K562 (cell line): ENCODE measurements at regions not wholly inside any gene's neighbourhood (a gene's known extent, or its start where the extent isn't known, plus 50 kb on each side); places are given as distances from the start of the nearest gene placed in this dataset.

Experiments used
- AFF1 ChIP-seq, 2 experiments: fragments of 450-650 bp; IDR thresholded peaks; 2 replicates each; pipeline ENCODE4 v1.6.1; 2018; ENCODE audit warnings: mild to moderate bottlenecking in 2 of 2, low read depth in 1 of 2; ENCODE audit not compliant: partially characterized antibody in 2 of 2
- TF ChIP-seq, protein P1 (sequence below): fragments of 450-650 bp; IDR thresholded peaks from 2 replicates; pipeline ENCODE4 v1.6.1; 2016; ENCODE audit warnings: low read depth

GRCh38 chr1:199046618-199047017 is 407.8 kb downstream of the PTPRC start (continued):
- TF ChIP-seq, protein P1, sequence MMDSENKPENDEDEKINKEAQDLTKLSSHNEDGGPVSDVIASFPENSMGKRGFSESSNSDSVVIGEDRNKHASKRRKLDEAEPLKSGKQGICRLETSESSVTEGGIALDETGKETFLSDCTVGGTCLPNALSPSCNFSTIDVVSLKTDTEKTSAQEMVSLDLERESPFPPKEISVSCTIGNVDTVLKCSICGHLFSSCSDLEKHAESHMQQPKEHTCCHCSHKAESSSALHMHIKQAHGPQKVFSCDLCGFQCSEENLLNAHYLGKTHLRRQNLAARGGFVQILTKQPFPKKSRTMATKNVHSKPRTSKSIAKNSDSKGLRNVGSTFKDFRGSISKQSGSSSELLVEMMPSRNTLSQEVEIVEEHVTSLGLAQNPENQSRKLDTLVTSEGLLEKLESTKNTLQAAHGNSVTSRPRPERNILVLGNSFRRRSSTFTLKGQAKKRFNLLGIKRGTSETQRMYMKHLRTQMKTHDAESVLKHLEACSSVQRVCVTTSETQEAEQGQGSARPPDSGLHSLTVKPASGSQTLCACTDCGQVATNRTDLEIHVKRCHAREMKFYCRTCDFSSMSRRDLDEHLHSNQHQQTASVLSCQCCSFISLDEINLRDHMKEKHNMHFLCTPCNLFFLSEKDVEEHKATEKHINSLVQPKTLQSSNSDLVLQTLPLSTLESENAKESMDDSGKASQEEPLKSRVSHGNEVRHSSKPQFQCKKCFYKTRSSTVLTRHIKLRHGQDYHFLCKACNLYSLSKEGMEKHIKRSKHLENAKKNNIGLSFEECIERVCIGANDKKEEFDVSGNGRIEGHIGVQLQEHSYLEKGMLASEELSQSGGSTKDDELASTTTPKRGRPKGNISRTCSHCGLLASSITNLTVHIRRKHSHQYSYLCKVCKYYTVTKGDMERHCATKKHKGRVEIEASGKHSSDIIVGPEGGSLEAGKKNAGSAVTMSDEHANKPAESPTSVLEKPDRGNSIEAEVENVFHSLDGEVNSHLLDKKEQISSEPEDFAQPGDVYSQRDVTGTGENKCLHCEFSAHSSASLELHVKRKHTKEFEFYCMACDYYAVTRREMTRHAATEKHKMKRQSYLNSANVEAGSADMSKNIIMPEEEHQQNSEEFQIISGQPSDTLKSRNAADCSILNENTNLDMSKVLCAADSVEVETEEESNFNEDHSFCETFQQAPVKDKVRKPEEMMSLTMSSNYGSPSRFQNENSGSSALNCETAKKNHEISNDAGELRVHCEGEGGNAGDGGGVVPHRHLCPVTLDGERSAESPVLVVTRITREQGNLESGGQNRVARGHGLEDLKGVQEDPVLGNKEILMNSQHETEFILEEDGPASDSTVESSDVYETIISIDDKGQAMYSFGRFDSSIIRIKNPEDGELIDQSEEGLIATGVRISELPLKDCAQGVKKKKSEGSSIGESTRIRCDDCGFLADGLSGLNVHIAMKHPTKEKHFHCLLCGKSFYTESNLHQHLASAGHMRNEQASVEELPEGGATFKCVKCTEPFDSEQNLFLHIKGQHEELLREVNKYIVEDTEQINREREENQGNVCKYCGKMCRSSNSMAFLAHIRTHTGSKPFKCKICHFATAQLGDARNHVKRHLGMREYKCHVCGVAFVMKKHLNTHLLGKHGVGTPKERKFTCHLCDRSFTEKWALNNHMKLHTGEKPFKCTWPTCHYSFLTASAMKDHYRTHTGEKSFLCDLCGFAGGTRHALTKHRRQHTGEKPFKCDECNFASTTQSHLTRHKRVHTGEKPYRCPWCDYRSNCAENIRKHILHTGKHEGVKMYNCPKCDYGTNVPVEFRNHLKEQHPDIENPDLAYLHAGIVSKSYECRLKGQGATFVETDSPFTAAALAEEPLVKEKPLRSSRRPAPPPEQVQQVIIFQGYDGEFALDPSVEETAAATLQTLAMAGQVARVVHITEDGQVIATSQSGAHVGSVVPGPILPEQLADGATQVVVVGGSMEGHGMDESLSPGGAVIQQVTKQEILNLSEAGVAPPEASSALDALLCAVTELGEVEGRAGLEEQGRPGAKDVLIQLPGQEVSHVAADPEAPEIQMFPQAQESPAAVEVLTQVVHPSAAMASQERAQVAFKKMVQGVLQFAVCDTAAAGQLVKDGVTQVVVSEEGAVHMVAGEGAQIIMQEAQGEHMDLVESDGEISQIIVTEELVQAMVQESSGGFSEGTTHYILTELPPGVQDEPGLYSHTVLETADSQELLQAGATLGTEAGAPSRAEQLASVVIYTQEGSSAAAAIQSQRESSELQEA: no peak
- no peak for TF ChIP-seq AFF1 (IDR thresholded peaks at IDR 0.05; ENCODE audit: low read depth in 1 of 2, partially characterized antibody in 2 of 2)
